ENCODE measurements at regions not wholly inside any gene's neighbourhood (a gene's known extent, or its start where the extent isn't known, plus 50 kb on each side); places are given as distances from the start of the nearest gene placed in this dataset.

DNA sequence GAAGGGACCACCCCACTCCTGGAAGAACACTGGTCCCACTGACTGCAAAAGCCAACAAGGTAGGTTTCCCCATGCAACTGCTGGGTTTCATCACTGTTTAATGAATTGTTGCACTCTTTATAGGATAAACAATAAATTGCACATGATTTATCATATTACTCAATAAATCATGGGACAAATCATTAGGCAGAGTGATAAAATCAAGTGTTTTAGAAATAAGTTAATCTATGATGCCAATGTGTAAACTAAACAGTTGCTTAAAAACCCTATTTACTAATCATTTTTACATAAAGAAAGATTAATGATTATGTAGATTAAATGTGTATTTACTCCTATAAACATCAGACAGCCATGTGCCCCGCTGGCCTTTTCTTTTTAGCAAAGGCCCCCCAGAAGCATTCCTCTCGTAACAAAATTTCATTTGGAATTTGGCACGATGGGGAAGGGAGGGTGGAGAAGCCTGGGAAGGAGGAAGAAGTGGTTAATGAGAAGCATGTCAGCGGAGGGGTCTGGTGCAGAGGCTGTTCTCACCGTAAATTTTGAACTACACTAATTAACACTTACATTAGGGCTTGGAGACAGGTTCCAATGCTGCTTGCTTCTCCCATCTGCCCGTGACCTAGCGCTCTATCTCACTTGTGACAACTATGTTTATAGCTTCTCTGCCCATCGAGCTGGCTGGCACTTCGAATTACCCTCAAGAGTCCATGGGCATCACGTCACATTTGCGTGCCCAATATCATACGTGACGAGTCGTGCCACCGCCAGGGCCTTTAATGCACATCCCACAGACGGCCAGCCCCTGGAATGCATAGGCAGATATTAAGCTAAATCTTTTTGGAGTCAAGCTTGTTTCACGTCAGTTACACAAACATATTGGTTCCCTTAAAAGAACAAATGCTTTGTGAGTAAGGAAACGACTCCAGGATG lies 357.7 kb upstream of the TSHZ3 start:
- no peak for TF ChIP-seq BACH2 (CRISPR knock-in tag; IDR thresholded peaks at IDR 0.05; ENCODE audit: borderline replicate concordance)
- no peak for TF ChIP-seq GLIS3 (CRISPR knock-in tag; IDR thresholded peaks at IDR 0.05)
- no peak for TF ChIP-seq ZFP3 (CRISPR knock-in tag; IDR thresholded peaks at IDR 0.05)
- no peak for TF ChIP-seq ESRRG (CRISPR knock-in tag; IDR thresholded peaks at IDR 0.05)
